Liver (tissue), 8 donors: ENCODE measurements at regions not wholly inside any gene's neighbourhood (a gene's known extent, or its start where the extent isn't known, plus 50 kb on each side); places are given as distances from the start of the nearest gene placed in this dataset.

Experiments
- DNase-seq: peaks from one replicate; pipeline ENCODE4 v3.0.0-alpha.2; 2017; ENCODE audit warnings: low spot score
- H3K27ac ChIP-seq, 2 donors: one replicate each; pipeline ENCODE4 v1.7.0; 2013; ENCODE audit warnings: inconsistent platforms in 2 of 2, low read length in 2 of 2, control low read depth in 1 of 2, low read depth in 1 of 2, mild to moderate bottlenecking in 1 of 2
- H3K27me3 ChIP-seq, 4 donors: one replicate each; pipeline versions ENCODE4 v1.6.1 to v1.7.0; 2013; ENCODE audit warnings: low read length in 3 of 4, inconsistent platforms in 1 of 4, mild to moderate bottlenecking in 1 of 4, moderate library complexity in 1 of 4; ENCODE audit not compliant: control insufficient read depth in 4 of 4, insufficient read depth in 4 of 4
- H3K36me3 ChIP-seq, 4 donors: one replicate each; pipeline versions ENCODE4 v1.6.1 to v1.7.0; 2013; ENCODE audit warnings: low read length in 3 of 4, mild to moderate bottlenecking in 3 of 4, low read depth in 1 of 4, moderate library complexity in 1 of 4; ENCODE audit not compliant: control insufficient read depth in 4 of 4, insufficient read depth in 3 of 4
- H3K4me1 ChIP-seq, 4 donors: one replicate each; pipeline versions ENCODE4 v1.6.1 to v1.7.0; 2013; ENCODE audit warnings: low read length in 3 of 4, mild to moderate bottlenecking in 3 of 4, moderate library complexity in 1 of 4; ENCODE audit not compliant: control insufficient read depth in 4 of 4, insufficient read depth in 4 of 4
- H3K4me3 ChIP-seq, 3 donors: one replicate each; pipeline versions ENCODE4 v1.6.1 to v1.7.0; 2013; ENCODE audit warnings: low read length in 3 of 3, control low read depth in 1 of 3, low read depth in 1 of 3, mild to moderate bottlenecking in 1 of 3
- H3K9ac ChIP-seq, 2 donors: one replicate each; pipeline ENCODE4 v1.7.0; 2013; ENCODE audit warnings: low read length in 2 of 2, mild to moderate bottlenecking in 2 of 2, moderate library complexity in 2 of 2, control low read depth in 1 of 2, low read depth in 1 of 2
- H3K9me3 ChIP-seq, 4 donors: one replicate each; pipeline versions ENCODE4 v1.6.1 to v1.7.0; 2013; ENCODE audit warnings: low read length in 3 of 4; ENCODE audit not compliant: control insufficient read depth in 4 of 4
- EGR1 ChIP-seq, 2 donors: IDR thresholded peaks; 2 replicates each; pipeline ENCODE4 v1.6.1; 2016 to 2018; ENCODE audit warnings: antibody characterized with exemption in 2 of 2, low read depth in 2 of 2
- FOXA2 ChIP-seq: IDR thresholded peaks from 2 replicates; pipeline ENCODE4 v1.6.1; 2016; ENCODE audit warnings: antibody characterized with exemption
- GABPA ChIP-seq, 2 donors: IDR thresholded peaks in 1 of 2; conservative IDR thresholded peaks in 1 of 2; 2 replicates each; pipeline ENCODE4 v1.6.1; 2016; ENCODE audit warnings: antibody characterized with exemption in 2 of 2, mild to moderate bottlenecking in 1 of 2, moderate library complexity in 1 of 2
- HNF4A ChIP-seq, 2 donors: conservative IDR thresholded peaks; 2 replicates each; pipeline ENCODE4 v1.6.1; 2016; ENCODE audit warnings: antibody characterized with exemption in 2 of 2, mild to moderate bottlenecking in 2 of 2
- HNF4G ChIP-seq: IDR thresholded peaks from 2 replicates; pipeline ENCODE4 v1.6.1; 2016; ENCODE audit warnings: antibody characterized with exemption
- JUND ChIP-seq, 2 donors: IDR thresholded peaks; 2 replicates each; pipeline ENCODE4 v1.6.1; 2016; ENCODE audit warnings: antibody characterized with exemption in 2 of 2
- NR2F2 ChIP-seq: IDR thresholded peaks from 2 replicates; pipeline ENCODE4 v1.6.1; 2016; ENCODE audit warnings: antibody characterized with exemption
- RAD21 ChIP-seq, 2 donors: IDR thresholded peaks; 2 replicates each; pipeline ENCODE4 v1.6.1; 2016; ENCODE audit warnings: antibody characterized with exemption in 2 of 2, mild to moderate bottlenecking in 2 of 2
- RXRA ChIP-seq, 2 donors: IDR thresholded peaks; 2 replicates each; pipeline ENCODE4 v1.6.1; 2017 to 2018; ENCODE audit warnings: antibody characterized with exemption in 2 of 2, mild to moderate bottlenecking in 1 of 2
- SP1 ChIP-seq: IDR thresholded peaks from 2 replicates; pipeline ENCODE4 v1.6.1; 2018; ENCODE audit warnings: antibody characterized with exemption, mild to moderate bottlenecking
- TAF1 ChIP-seq: conservative IDR thresholded peaks from 2 replicates; pipeline ENCODE4 v1.6.1; 2016; ENCODE audit warnings: antibody characterized with exemption, mild to moderate bottlenecking
- YY1 ChIP-seq: IDR thresholded peaks from 2 replicates; pipeline ENCODE4 v1.6.1; 2016; ENCODE audit warnings: antibody characterized with exemption, mild to moderate bottlenecking
- WGBS: extraction: QIAGEN DNeasy Blood & Tissue Kit; methylation state at CpG from one replicate; pipeline ENCODE4 v1.1.7; 2013; 5-methylcytosine and 5-hydroxymethylcytosine counted together
- TF ChIP-seq, protein P1 (sequence below): IDR thresholded peaks from 2 replicates; pipeline ENCODE4 v1.6.1; 2016; ENCODE audit warnings: antibody characterized with exemption
- TF ChIP-seq, protein P2 (sequence below): IDR thresholded peaks from 2 replicates; pipeline ENCODE4 v1.6.1; 2016; ENCODE audit warnings: antibody characterized with exemption, mild to moderate bottlenecking
- TF ChIP-seq, protein P3 (sequence below): fragments of 150-350 bp; IDR thresholded peaks from 2 replicates; pipeline ENCODE4 v1.5.1; 2017; ENCODE audit warnings: improper control_type of control experiment, low read depth, low read length; ENCODE audit not compliant: missing input control
- TF ChIP-seq, protein P4 (sequence below): IDR thresholded peaks from 2 replicates; pipeline ENCODE4 v1.6.1; 2016; ENCODE audit warnings: antibody characterized with exemption
- TF ChIP-seq, protein P5 (sequence below): IDR thresholded peaks from 2 replicates; pipeline ENCODE4 v1.6.1; 2016; ENCODE audit warnings: antibody characterized with exemption
- donor health status: healthy.
- donor health status: healthy.
- donor health status: healthy.
- donor health status: healthy.
- donor health status: healthy.

DNA sequence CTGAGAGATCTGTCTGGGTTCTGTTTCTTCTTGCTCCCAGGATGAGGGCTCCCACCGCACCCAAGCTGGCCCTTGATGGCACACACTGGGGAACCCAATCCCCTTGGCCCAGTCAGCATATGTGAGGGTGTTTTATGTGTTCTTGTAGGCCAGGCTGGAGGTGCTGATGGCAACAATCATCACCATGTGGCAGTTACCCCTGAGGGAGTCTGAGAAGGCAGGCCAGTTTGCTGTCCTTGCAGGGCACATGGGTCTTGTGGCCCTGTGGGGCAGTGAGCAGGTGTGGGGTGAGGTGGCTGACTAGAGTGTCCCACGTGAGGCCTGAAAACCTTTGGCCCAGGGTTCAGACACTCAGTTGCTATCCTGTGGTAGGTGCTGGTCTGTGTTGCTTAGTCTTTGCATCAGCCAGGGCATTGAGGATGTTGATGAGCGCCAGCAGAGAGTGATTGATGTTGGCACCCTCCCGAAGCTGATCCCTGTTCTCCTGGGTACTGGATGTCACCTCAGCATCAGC lies 2183.0 kb downstream of the TP53TG3F start:
- Histone ChIP-seq H3K27ac (no peak overlapping the region), H3K9me3 (peaks cover 0 to 9% (median 3%) of the 10 kb centered on the region in 4 donors), H3K4me1 (no peaks in the 10 kb centered on the region), H3K4me3 (peak overlapping the region in 1 of 3 donors; percentile 7), H3K9ac (no peak overlapping the region), H3K27me3 (peaks cover 0 to 2% (median 0%) of the 10 kb centered on the region in 4 donors), H3K36me3 (no peaks in the 10 kb centered on the region)
- TF ChIP-seq, protein P1, sequence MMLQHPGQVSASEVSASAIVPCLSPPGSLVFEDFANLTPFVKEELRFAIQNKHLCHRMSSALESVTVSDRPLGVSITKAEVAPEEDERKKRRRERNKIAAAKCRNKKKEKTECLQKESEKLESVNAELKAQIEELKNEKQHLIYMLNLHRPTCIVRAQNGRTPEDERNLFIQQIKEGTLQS, result no peak
- TF ChIP-seq HNF4A (conservative IDR thresholded peaks at IDR 0.05) (no peak), RAD21 (IDR thresholded peaks at IDR 0.05) (no peak), GABPA (IDR thresholded peaks at IDR 0.05 in 1 of 2, conservative IDR thresholded peaks at IDR 0.05 in 1 of 2) (no peak), EGR1 (IDR thresholded peaks at IDR 0.05; ENCODE audit: low read depth in 2 of 2) (no peak), HNF4G (no peak), YY1 (no peak), TAF1 (no peak), NR2F2 (no peak), SP1 (no peak), JUND (IDR thresholded peaks at IDR 0.05) (no peak)
- TF ChIP-seq, protein P2, sequence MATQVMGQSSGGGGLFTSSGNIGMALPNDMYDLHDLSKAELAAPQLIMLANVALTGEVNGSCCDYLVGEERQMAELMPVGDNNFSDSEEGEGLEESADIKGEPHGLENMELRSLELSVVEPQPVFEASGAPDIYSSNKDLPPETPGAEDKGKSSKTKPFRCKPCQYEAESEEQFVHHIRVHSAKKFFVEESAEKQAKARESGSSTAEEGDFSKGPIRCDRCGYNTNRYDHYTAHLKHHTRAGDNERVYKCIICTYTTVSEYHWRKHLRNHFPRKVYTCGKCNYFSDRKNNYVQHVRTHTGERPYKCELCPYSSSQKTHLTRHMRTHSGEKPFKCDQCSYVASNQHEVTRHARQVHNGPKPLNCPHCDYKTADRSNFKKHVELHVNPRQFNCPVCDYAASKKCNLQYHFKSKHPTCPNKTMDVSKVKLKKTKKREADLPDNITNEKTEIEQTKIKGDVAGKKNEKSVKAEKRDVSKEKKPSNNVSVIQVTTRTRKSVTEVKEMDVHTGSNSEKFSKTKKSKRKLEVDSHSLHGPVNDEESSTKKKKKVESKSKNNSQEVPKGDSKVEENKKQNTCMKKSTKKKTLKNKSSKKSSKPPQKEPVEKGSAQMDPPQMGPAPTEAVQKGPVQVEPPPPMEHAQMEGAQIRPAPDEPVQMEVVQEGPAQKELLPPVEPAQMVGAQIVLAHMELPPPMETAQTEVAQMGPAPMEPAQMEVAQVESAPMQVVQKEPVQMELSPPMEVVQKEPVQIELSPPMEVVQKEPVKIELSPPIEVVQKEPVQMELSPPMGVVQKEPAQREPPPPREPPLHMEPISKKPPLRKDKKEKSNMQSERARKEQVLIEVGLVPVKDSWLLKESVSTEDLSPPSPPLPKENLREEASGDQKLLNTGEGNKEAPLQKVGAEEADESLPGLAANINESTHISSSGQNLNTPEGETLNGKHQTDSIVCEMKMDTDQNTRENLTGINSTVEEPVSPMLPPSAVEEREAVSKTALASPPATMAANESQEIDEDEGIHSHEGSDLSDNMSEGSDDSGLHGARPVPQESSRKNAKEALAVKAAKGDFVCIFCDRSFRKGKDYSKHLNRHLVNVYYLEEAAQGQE, result no peak
- TF ChIP-seq, protein P3, sequence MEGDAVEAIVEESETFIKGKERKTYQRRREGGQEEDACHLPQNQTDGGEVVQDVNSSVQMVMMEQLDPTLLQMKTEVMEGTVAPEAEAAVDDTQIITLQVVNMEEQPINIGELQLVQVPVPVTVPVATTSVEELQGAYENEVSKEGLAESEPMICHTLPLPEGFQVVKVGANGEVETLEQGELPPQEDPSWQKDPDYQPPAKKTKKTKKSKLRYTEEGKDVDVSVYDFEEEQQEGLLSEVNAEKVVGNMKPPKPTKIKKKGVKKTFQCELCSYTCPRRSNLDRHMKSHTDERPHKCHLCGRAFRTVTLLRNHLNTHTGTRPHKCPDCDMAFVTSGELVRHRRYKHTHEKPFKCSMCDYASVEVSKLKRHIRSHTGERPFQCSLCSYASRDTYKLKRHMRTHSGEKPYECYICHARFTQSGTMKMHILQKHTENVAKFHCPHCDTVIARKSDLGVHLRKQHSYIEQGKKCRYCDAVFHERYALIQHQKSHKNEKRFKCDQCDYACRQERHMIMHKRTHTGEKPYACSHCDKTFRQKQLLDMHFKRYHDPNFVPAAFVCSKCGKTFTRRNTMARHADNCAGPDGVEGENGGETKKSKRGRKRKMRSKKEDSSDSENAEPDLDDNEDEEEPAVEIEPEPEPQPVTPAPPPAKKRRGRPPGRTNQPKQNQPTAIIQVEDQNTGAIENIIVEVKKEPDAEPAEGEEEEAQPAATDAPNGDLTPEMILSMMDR, result no peak
- TF ChIP-seq, protein P4, sequence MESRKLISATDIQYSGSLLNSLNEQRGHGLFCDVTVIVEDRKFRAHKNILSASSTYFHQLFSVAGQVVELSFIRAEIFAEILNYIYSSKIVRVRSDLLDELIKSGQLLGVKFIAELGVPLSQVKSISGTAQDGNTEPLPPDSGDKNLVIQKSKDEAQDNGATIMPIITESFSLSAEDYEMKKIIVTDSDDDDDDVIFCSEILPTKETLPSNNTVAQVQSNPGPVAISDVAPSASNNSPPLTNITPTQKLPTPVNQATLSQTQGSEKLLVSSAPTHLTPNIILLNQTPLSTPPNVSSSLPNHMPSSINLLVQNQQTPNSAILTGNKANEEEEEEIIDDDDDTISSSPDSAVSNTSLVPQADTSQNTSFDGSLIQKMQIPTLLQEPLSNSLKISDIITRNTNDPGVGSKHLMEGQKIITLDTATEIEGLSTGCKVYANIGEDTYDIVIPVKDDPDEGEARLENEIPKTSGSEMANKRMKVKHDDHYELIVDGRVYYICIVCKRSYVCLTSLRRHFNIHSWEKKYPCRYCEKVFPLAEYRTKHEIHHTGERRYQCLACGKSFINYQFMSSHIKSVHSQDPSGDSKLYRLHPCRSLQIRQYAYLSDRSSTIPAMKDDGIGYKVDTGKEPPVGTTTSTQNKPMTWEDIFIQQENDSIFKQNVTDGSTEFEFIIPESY, result no peak
- no peak for DNase-seq
- 57% methylated on average over 4 of the region's 4 CpGs for WGBS

DNA sequence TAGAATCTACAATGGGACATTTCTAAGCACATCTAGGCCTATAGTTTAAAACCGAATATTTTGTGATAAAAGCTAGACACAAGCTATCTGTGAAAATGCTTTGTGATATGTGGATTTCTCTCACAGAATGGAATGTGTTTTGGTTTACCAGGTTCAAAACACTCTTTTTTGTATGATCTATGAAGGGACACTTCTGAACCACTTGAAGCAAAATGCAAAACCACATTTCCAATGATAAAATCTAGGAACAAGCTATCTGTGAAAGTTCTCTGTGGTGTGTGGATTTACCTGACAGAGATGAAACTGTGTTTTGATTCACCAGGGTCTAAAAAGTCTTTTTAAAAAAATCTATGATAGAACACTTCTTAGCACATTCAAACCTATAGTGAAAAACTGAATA lies 2192.4 kb downstream of the TP53TG3F start:
- Histone ChIP-seq H3K4me1 (no peaks in the 10 kb centered on the region), H3K9ac (no peak overlapping the region), H3K27me3 (no peaks in the 10 kb centered on the region), H3K27ac (no peak overlapping the region), H3K36me3 (no peaks in the 10 kb centered on the region), H3K4me3 (no peak overlapping the region), H3K9me3 (no peaks in the 10 kb centered on the region)
- DNase-seq, result no peak
- TF ChIP-seq HNF4A (conservative IDR thresholded peaks at IDR 0.05), result no peak
- TF ChIP-seq, protein P5, sequence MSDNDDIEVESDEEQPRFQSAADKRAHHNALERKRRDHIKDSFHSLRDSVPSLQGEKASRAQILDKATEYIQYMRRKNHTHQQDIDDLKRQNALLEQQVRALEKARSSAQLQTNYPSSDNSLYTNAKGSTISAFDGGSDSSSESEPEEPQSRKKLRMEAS, result no peak
- TF ChIP-seq, protein P3, result no peak
- TF ChIP-seq, protein P1, result no peak
- no peak for TF ChIP-seq FOXA2
- no peak for TF ChIP-seq RXRA (IDR thresholded peaks at IDR 0.05)
- no peak for TF ChIP-seq EGR1 (IDR thresholded peaks at IDR 0.05; ENCODE audit: low read depth in 2 of 2)
- TF ChIP-seq TAF1, result no peak
- no peak for TF ChIP-seq YY1
- no peak for TF ChIP-seq JUND (IDR thresholded peaks at IDR 0.05)
- 78% methylated on average over 1 of the region's 1 CpG for WGBS
